K562 (cell line): ENCODE measurements at regions not wholly inside any gene's neighbourhood (a gene's known extent, or its start where the extent isn't known, plus 50 kb on each side); places are given as distances from the start of the nearest gene placed in this dataset.

Experiments
- BCL6 ChIP-seq: fragments of 250-450 bp; sonication (Bioruptor Pico); IDR thresholded peaks from 2 replicates; pipeline ENCODE4 v1.4.0; 2020
- BRD9 ChIP-seq: fragments of 450-650 bp; IDR thresholded peaks from 2 replicates; pipeline ENCODE4 v1.6.1; 2018; ENCODE audit warnings: low read depth; ENCODE audit not compliant: partially characterized antibody
- CREBBP ChIP-seq: IDR thresholded peaks from one replicate; pipeline ENCODE4 v1.6.1; 2012; ENCODE audit warnings: low read depth, mild to moderate bottlenecking, control low read depth, inconsistent platforms, low read length
- CTCF ChIP-seq, 3 experiments: IDR thresholded peaks in 2 of 3; conservative IDR thresholded peaks in 1 of 3; 2 replicates each; pipeline ENCODE4 v1.5.1; 2011 to 2012; ENCODE audit warnings: low read length in 3 of 3, mild to moderate bottlenecking in 3 of 3, control low read depth in 2 of 3, improper control_type of control experiment in 1 of 3, inconsistent platforms in 1 of 3, low read depth in 1 of 3, mixed read lengths in 1 of 3, moderate library complexity in 1 of 3; ENCODE audit not compliant: insufficient read depth in 2 of 3
- MTA1 ChIP-seq: fragments of 450-650 bp; IDR thresholded peaks from 2 replicates; pipeline ENCODE4 v1.6.1; 2017; ENCODE audit warnings: borderline replicate concordance
- POLR2H ChIP-seq: IDR thresholded peaks from 2 replicates; pipeline ENCODE4 v1.6.1; 2016; ENCODE audit warnings: missing genetic modification characterization, low read depth, mild to moderate bottlenecking, control low read depth, missing compliant biosample characterization, moderate library complexity
- PRMT5 ChIP-seq: sonication (generic); formaldehyde crosslinking; IDR thresholded peaks from 2 replicates; pipeline ENCODE4 v1.5.0; 2020; ENCODE audit warnings: missing genetic modification reagents
- RB1 ChIP-seq: fragments of 450-650 bp; IDR thresholded peaks from 2 replicates; pipeline ENCODE4 v1.6.1; 2017; ENCODE audit warnings: low read depth, mild to moderate bottlenecking
- RFX1 ChIP-seq: fragments of 450-650 bp; IDR thresholded peaks from 2 replicates; pipeline ENCODE4 v1.6.1; 2016; ENCODE audit warnings: mild to moderate bottlenecking, moderate library complexity
- SAP30 ChIP-seq: fragments of 200-600 bp; sonication (generic); IDR thresholded peaks from 2 replicates; pipeline ENCODE4 v1.6.1; 2012; ENCODE audit warnings: borderline replicate concordance, low read depth, mild to moderate bottlenecking, moderate library complexity, low read length, control low read depth, inconsistent platforms; ENCODE audit not compliant: insufficient read depth, poor library complexity, severe bottlenecking
- TAF1 ChIP-seq: IDR thresholded peaks from 2 replicates; pipeline ENCODE4 v1.6.1; 2011; ENCODE audit warnings: mild to moderate bottlenecking, low read length, moderate library complexity; ENCODE audit not compliant: insufficient read depth, control insufficient read depth, severe bottlenecking; ENCODE audit errors: extremely low read depth
- ZNF589 ChIP-seq: fragments of 200-800 bp; sonication (Bioruptor generic); IDR thresholded peaks from 2 replicates; pipeline ENCODE4 v1.6.1; 2016; ENCODE audit warnings: low read depth, missing genetic modification characterization, missing compliant biosample characterization
- ZNF699 ChIP-seq: fragments of 250-450 bp; sonication (Bioruptor Pico); IDR thresholded peaks from 2 replicates; pipeline ENCODE4 v1.8.0; 2021; ENCODE audit warnings: mild to moderate bottlenecking, moderate library complexity; ENCODE audit not compliant: insufficient replicate concordance
- ZNF740 ChIP-seq, 3 experiments: fragments of 200-800 bp in 1 of 3; sonication (Bioruptor generic) in 1 of 3; sonication (generic) in 1 of 3; formaldehyde crosslinking in 1 of 3; IDR thresholded peaks; 2 replicates each; pipeline versions ENCODE4 v1.6.1 to v1.8.0; 2016 to 2022; ENCODE audit warnings: mild to moderate bottlenecking in 2 of 3, missing compliant biosample characterization in 2 of 3, missing genetic modification characterization in 2 of 3, missing genetic modification reagents in 1 of 3
- ZNF766 ChIP-seq: fragments of 200-800 bp; sonication (Bioruptor generic); conservative IDR thresholded peaks from 2 replicates; pipeline ENCODE4 v1.6.1; 2016; ENCODE audit warnings: missing genetic modification characterization, missing compliant biosample characterization
- ZNF77 ChIP-seq: fragments of 250-450 bp; sonication (Bioruptor Pico); IDR thresholded peaks from 2 replicates; pipeline ENCODE4 v1.5.0; 2020
- ZSCAN32 ChIP-seq: fragments of 450-650 bp; formaldehyde crosslinking; IDR thresholded peaks from 2 replicates; pipeline ENCODE4 v1.4.0; 2020; ENCODE audit warnings: mild to moderate bottlenecking, moderate library complexity
- TF ChIP-seq, protein P1 (sequence below): fragments of 450-650 bp; formaldehyde crosslinking; IDR thresholded peaks from 2 replicates; pipeline ENCODE4 v1.4.0; 2022; ENCODE audit warnings: mild to moderate bottlenecking, moderate library complexity
- TF ChIP-seq, protein P2 (sequence below), 2 experiments: fragments of 450-650 bp; IDR thresholded peaks; 2 replicates each; pipeline ENCODE4 v1.6.1; 2018; ENCODE audit warnings: mild to moderate bottlenecking in 2 of 2, low read depth in 1 of 2; ENCODE audit not compliant: partially characterized antibody in 2 of 2

- peak; percentile 78 to 92 (median 85) for TF ChIP-seq CTCF (IDR thresholded peaks at IDR 0.05 in 2 of 3, conservative IDR thresholded peaks at IDR 0.05 in 1 of 3; ENCODE audit: insufficient read depth in 2 of 3, low read depth in 1 of 3, low read length in 3 of 3)
- TF ChIP-seq, protein P1, sequence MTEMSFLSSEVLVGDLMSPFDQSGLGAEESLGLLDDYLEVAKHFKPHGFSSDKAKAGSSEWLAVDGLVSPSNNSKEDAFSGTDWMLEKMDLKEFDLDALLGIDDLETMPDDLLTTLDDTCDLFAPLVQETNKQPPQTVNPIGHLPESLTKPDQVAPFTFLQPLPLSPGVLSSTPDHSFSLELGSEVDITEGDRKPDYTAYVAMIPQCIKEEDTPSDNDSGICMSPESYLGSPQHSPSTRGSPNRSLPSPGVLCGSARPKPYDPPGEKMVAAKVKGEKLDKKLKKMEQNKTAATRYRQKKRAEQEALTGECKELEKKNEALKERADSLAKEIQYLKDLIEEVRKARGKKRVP (CRISPR knock-in tag) = peak; percentile 20; the same call in 1 of the 2 replicates
- no peak for TF ChIP-seq ZSCAN32 (CRISPR knock-in tag)
- no peak for TF ChIP-seq RFX1
- no peak for TF ChIP-seq MTA1
- no peak for TF ChIP-seq ZNF699 (CRISPR knock-in tag)
- TF ChIP-seq PRMT5 (CRISPR knock-in tag) = no peak
- TF ChIP-seq ZNF589 (CRISPR knock-in tag) = no peak
- TF ChIP-seq CREBBP = no peak
- no peak for TF ChIP-seq TAF1
- TF ChIP-seq BRD9 = peak; percentile 84
- TF ChIP-seq ZNF77 (CRISPR knock-in tag) = no peak
- TF ChIP-seq SAP30 = no peak
- no peak for TF ChIP-seq ZNF740 (CRISPR knock-in tag; IDR thresholded peaks at IDR 0.05)
- peak in 1 of 2 experiments; percentile 37; a peak in 1 of 4 replicates for TF ChIP-seq ZNF740 (tag; IDR thresholded peaks at IDR 0.05)
- no peak for TF ChIP-seq BCL6 (CRISPR knock-in tag)
- TF ChIP-seq POLR2H = no peak
- TF ChIP-seq, protein P2, sequence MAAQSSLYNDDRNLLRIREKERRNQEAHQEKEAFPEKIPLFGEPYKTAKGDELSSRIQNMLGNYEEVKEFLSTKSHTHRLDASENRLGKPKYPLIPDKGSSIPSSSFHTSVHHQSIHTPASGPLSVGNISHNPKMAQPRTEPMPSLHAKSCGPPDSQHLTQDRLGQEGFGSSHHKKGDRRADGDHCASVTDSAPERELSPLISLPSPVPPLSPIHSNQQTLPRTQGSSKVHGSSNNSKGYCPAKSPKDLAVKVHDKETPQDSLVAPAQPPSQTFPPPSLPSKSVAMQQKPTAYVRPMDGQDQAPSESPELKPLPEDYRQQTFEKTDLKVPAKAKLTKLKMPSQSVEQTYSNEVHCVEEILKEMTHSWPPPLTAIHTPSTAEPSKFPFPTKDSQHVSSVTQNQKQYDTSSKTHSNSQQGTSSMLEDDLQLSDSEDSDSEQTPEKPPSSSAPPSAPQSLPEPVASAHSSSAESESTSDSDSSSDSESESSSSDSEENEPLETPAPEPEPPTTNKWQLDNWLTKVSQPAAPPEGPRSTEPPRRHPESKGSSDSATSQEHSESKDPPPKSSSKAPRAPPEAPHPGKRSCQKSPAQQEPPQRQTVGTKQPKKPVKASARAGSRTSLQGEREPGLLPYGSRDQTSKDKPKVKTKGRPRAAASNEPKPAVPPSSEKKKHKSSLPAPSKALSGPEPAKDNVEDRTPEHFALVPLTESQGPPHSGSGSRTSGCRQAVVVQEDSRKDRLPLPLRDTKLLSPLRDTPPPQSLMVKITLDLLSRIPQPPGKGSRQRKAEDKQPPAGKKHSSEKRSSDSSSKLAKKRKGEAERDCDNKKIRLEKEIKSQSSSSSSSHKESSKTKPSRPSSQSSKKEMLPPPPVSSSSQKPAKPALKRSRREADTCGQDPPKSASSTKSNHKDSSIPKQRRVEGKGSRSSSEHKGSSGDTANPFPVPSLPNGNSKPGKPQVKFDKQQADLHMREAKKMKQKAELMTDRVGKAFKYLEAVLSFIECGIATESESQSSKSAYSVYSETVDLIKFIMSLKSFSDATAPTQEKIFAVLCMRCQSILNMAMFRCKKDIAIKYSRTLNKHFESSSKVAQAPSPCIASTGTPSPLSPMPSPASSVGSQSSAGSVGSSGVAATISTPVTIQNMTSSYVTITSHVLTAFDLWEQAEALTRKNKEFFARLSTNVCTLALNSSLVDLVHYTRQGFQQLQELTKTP (IDR thresholded peaks at IDR 0.05; ENCODE audit: low read depth in 1 of 2, partially characterized antibody in 2 of 2) = no peak
- TF ChIP-seq ZNF766 (CRISPR knock-in tag) = no peak
- TF ChIP-seq RB1 = no peak; the same call in 1 of the 2 replicates
Measured at GRCh38 chr6:27188885-27189418, 58.5 kb upstream of the PRSS16 start (continued).
